Fibroblast of pulmonary artery (primary cell): ENCODE measurements at regions not wholly inside any gene's neighbourhood (a gene's known extent, or its start where the extent isn't known, plus 50 kb on each side); places are given as distances from the start of the nearest gene placed in this dataset.

Experiments used
- DNase-seq: peaks from one replicate; pipeline ENCODE4 v3.0.0-alpha.2; 2010; ENCODE audit warnings: low read depth
- H3K4me3 ChIP-seq: replicated peaks from 2 replicates; pipeline ENCODE4 v1.5.1; 2011; ENCODE audit warnings: low read depth, mild to moderate bottlenecking, control low read depth, low read length, moderate library complexity
- CTCF ChIP-seq: IDR thresholded peaks from 2 replicates; pipeline ENCODE4 v1.5.1; 2011; ENCODE audit warnings: mild to moderate bottlenecking, control low read depth, low read length, inconsistent platforms; ENCODE audit errors: missing control alignments

GRCh38 chr3:118011910-118012309 is 1022.7 kb downstream of the IGSF11 start:
- no peak for DNase-seq
- TF ChIP-seq CTCF = no peak
- H3K4me3 ChIP-seq = no peak overlapping the region

- TF ChIP-seq CTCF = no peak
- no peak for DNase-seq
- H3K4me3 ChIP-seq = no peak overlapping the region
Measured at GRCh38 chr3:118029049-118029448, 1005.6 kb downstream of the IGSF11 start.

GRCh38 chr3:118036215-118036614 is 998.4 kb downstream of the IGSF11 start:
- no peak for TF ChIP-seq CTCF
- no peak for DNase-seq

GRCh38 chr3:118055381-118055780 is 979.3 kb downstream of the IGSF11 start:
- H3K4me3 ChIP-seq = no peak overlapping the region
- no peak for DNase-seq
- no peak for TF ChIP-seq CTCF

More at GRCh38 chr3:118036215-118036614, 998.4 kb downstream of the IGSF11 start:
- no peak overlapping the region for H3K4me3 ChIP-seq

- no peak for TF ChIP-seq CTCF
- no peak overlapping the region for H3K4me3 ChIP-seq
- no peak for DNase-seq
Measured at GRCh38 chr3:118057086-118057485, 977.6 kb downstream of the IGSF11 start.

- TF ChIP-seq CTCF = no peak
- DNase-seq = no peak
- no peak overlapping the region for H3K4me3 ChIP-seq
Measured at GRCh38 chr3:118059096-118059495, 975.5 kb downstream of the IGSF11 start.

- H3K4me3 ChIP-seq = no peak overlapping the region
- DNase-seq = no peak
- TF ChIP-seq CTCF = no peak
Measured at GRCh38 chr3:118067439-118067838, 967.2 kb downstream of the IGSF11 start.
